ENCODE measurements at regions not wholly inside any gene's neighbourhood (a gene's known extent, or its start where the extent isn't known, plus 50 kb on each side); places are given as distances from the start of the nearest gene placed in this dataset.

- intact Hi-C loops (cut with micrococcal nuclease) = no loop called here
Observed at GRCh38 chr2:157127249-157128012, 130.1 kb upstream of the GALNT5 start.

- intact Hi-C loops (cut with micrococcal nuclease) = no loop called here
Observed at GRCh38 chr2:157143901-157144300, 113.6 kb upstream of the GALNT5 start.

GRCh38 chr2:157149270-157149669 is 108.2 kb upstream of the GALNT5 start:
- intact Hi-C loops (cut with micrococcal nuclease) = no loop called here

- intact Hi-C loops (cut with micrococcal nuclease) = no loop called here
Observed at GRCh38 chr2:157150747-157151146, 106.8 kb upstream of the GALNT5 start.

- intact Hi-C loops (cut with micrococcal nuclease) = no loop called here
Observed at GRCh38 chr2:157152362-157152761, 105.1 kb upstream of the GALNT5 start.

- intact Hi-C loops (cut with micrococcal nuclease) = no loop called here
Observed at GRCh38 chr2:157155992-157156391, 101.5 kb upstream of the GALNT5 start.

- intact Hi-C loops (cut with micrococcal nuclease) = no loop called here
Observed at GRCh38 chr2:157158111-157158510, 99.4 kb upstream of the GALNT5 start.

- intact Hi-C loops (cut with micrococcal nuclease) = no loop called here
Observed at GRCh38 chr2:157159221-157159934, 98.1 kb upstream of the GALNT5 start.

GRCh38 chr2:157160111-157160510 is 97.4 kb upstream of the GALNT5 start:
- intact Hi-C loops (cut with micrococcal nuclease) = no loop called here

- intact Hi-C loops (cut with micrococcal nuclease) = no loop called here
Observed at GRCh38 chr2:157164370-157164769, 93.1 kb upstream of the GALNT5 start.

- intact Hi-C loops (cut with micrococcal nuclease) = no loop called here
Observed at GRCh38 chr2:157164891-157165290, 92.6 kb upstream of the GALNT5 start.

GRCh38 chr2:157168501-157168900 is 89.0 kb upstream of the GALNT5 start:
- intact Hi-C loops (cut with micrococcal nuclease) = no loop called here

GRCh38 chr2:157169889-157170288 is 87.6 kb upstream of the GALNT5 start:
- intact Hi-C loops (cut with micrococcal nuclease) = no loop called here

- intact Hi-C loops (cut with micrococcal nuclease) = no loop called here
Observed at GRCh38 chr2:157170299-157170698, 87.2 kb upstream of the GALNT5 start.

- intact Hi-C loops (cut with micrococcal nuclease) = no loop called here
Observed at GRCh38 chr2:157172239-157172638, 85.3 kb upstream of the GALNT5 start.

- intact Hi-C loops (cut with micrococcal nuclease) = no loop called here
Observed at GRCh38 chr2:157172866-157173578, 84.5 kb upstream of the GALNT5 start.

- intact Hi-C loops (cut with micrococcal nuclease) = no loop called here
Observed at GRCh38 chr2:157173740-157174184, 83.7 kb upstream of the GALNT5 start.

GRCh38 chr2:157174321-157174720 is 83.2 kb upstream of the GALNT5 start:
- intact Hi-C loops (cut with micrococcal nuclease) = no loop called here

GRCh38 chr2:157176602-157177001 is 80.9 kb upstream of the GALNT5 start:
- intact Hi-C loops (cut with micrococcal nuclease) = no loop called here

GRCh38 chr2:157178874-157179273 is 78.6 kb upstream of the GALNT5 start:
- intact Hi-C loops (cut with micrococcal nuclease) = no loop called here

- intact Hi-C loops (cut with micrococcal nuclease) = no loop called here
Observed at GRCh38 chr2:157179324-157180105, 78.0 kb upstream of the GALNT5 start.

Data from T-helper 2 cell treated with Interferon-gamma antibody and Interleukin-4, amounts not matched to agents 100 ng/mL and 5 ng/mL, for 36 hours (primary cell).